ENCODE measurements at regions not wholly inside any gene's neighbourhood (a gene's known extent, or its start where the extent isn't known, plus 50 kb on each side); places are given as distances from the start of the nearest gene placed in this dataset.
"Not testable (repeated sequence)": the region's sequence is repeated elsewhere in the genome, so short reads cannot be mapped to it uniquely, and the experiment has no call there.

- Histone ChIP-seq H3K4me3 (no peak overlapping the region), H3K4me1 (no peaks in the 10 kb centered on the region), H3K27me3 (ENCODE audit: low read depth) (no peaks in the 10 kb centered on the region), H3K27ac (no peak overlapping the region), H3K36me3 (no peaks in the 10 kb centered on the region), H3K9me3 (no peaks in the 10 kb centered on the region)
- no peak for TF ChIP-seq CTCF (IDR thresholded peaks at IDR 0.05)
- ATAC-seq: no peak
- intact Hi-C loops (cut with DNase I): no loop called here
- DNase-seq: no peak
Observed at GRCh38 chr20:60787276-60787675, 464.8 kb upstream of the CDH4 start.

GRCh38 chr20:60788070-60788469 is 464.0 kb upstream of the CDH4 start:
- ATAC-seq: no peak
- H3K9me3 ChIP-seq: no peaks in the 10 kb centered on the region
- no peak overlapping the region for H3K27ac ChIP-seq

GRCh38 chr20:60789399-60789798 is 462.7 kb upstream of the CDH4 start:
- no peak for ATAC-seq
- no peaks in the 10 kb centered on the region for H3K4me1 ChIP-seq

More at GRCh38 chr20:60788070-60788469, 464.0 kb upstream of the CDH4 start:
- no peak for DNase-seq
- TF ChIP-seq CTCF (IDR thresholded peaks at IDR 0.05): no peak
- Histone ChIP-seq H3K4me1 (no peaks in the 10 kb centered on the region), H3K4me3 (no peak overlapping the region), H3K27me3 (ENCODE audit: low read depth) (no peaks in the 10 kb centered on the region), H3K36me3 (no peaks in the 10 kb centered on the region)
- intact Hi-C loops (cut with DNase I): no loop called here

GRCh38 chr20:60790339-60790738 is 461.7 kb upstream of the CDH4 start:
- H3K27ac ChIP-seq; H3K36me3 ChIP-seq; H3K4me1 ChIP-seq; H3K9me3 ChIP-seq; DNase-seq; H3K4me3 ChIP-seq; ATAC-seq; intact Hi-C loops (cut with DNase I); H3K27me3 ChIP-seq (ENCODE audit: low read depth): not testable (repeated sequence)

More at GRCh38 chr20:60789399-60789798, 462.7 kb upstream of the CDH4 start:
- Histone ChIP-seq H3K36me3 (no peaks in the 10 kb centered on the region), H3K9me3 (no peaks in the 10 kb centered on the region), H3K4me3 (no peak overlapping the region), H3K27me3 (ENCODE audit: low read depth) (no peaks in the 10 kb centered on the region), H3K27ac (no peak overlapping the region)
- DNase-seq: no peak
- intact Hi-C loops (cut with DNase I): no loop called here
- no peak for TF ChIP-seq CTCF (IDR thresholded peaks at IDR 0.05)

- DNase-seq: no peak
- no peak for ATAC-seq
Observed at GRCh38 chr20:60791823-60792222, 460.2 kb upstream of the CDH4 start.

GRCh38 chr20:60792941-60793340 is 459.1 kb upstream of the CDH4 start:
- ATAC-seq (no peak), DNase-seq (no peak)
- Histone ChIP-seq H3K4me1 (no peaks in the 10 kb centered on the region), H3K36me3 (no peaks in the 10 kb centered on the region), H3K27ac (no peak overlapping the region), H3K27me3 (ENCODE audit: low read depth) (no peaks in the 10 kb centered on the region), H3K4me3 (no peak overlapping the region), H3K9me3 (no peaks in the 10 kb centered on the region)
- no peak for TF ChIP-seq CTCF (IDR thresholded peaks at IDR 0.05)
- intact Hi-C loops (cut with DNase I): no loop called here

More at GRCh38 chr20:60791823-60792222, 460.2 kb upstream of the CDH4 start:
- Histone ChIP-seq H3K27ac (no peak overlapping the region), H3K36me3 (no peaks in the 10 kb centered on the region), H3K27me3 (ENCODE audit: low read depth) (no peaks in the 10 kb centered on the region), H3K4me1 (no peaks in the 10 kb centered on the region), H3K4me3 (no peak overlapping the region), H3K9me3 (no peaks in the 10 kb centered on the region)
- no peak for TF ChIP-seq CTCF (IDR thresholded peaks at IDR 0.05)
- intact Hi-C loops (cut with DNase I): no loop called here
